Nephron (organoid): ENCODE measurements at regions not wholly inside any gene's neighbourhood (a gene's known extent, or its start where the extent isn't known, plus 50 kb on each side); places are given as distances from the start of the nearest gene placed in this dataset.

Experiments
- H3K27ac Mint-ChIP-seq, 3 experiments: 2 replicates each; pipeline ENCODE4 v1.8.0; 2020; ENCODE audit warnings: mixed read lengths in 3 of 3, mild to moderate bottlenecking in 2 of 3, moderate library complexity in 1 of 3
- H3K27me3 Mint-ChIP-seq: 2 replicates; pipeline ENCODE4 v1.8.0; 2021; ENCODE audit warnings: low read depth, mild to moderate bottlenecking, moderate library complexity, mixed read lengths
- H3K36me3 Mint-ChIP-seq: 2 replicates; pipeline ENCODE4 v1.8.0; 2020; ENCODE audit warnings: low read depth, mixed read lengths
- H3K4me1 Mint-ChIP-seq: 2 replicates; pipeline ENCODE4 v1.8.0; 2020; ENCODE audit warnings: mixed read lengths
- H3K4me3 Mint-ChIP-seq, 3 experiments: 2 replicates each; pipeline ENCODE4 v1.8.0; 2020; ENCODE audit warnings: mild to moderate bottlenecking in 3 of 3, mixed read lengths in 3 of 3, moderate library complexity in 2 of 3
- H3K9me3 Mint-ChIP-seq: 2 replicates; pipeline ENCODE4 v1.8.0; 2020; ENCODE audit warnings: mixed read lengths
- CTCF ChIP-seq, 3 experiments: fragments of 200-600 bp; sonication (generic); IDR thresholded peaks; one replicate each; pipeline ENCODE4 v1.5.0; 2021; ENCODE audit warnings: antibody characterized with exemption in 3 of 3; ENCODE audit not compliant: unreplicated experiment in 3 of 3

- Mint-ChIP-seq H3K4me3 (no peak overlapping the region), H3K36me3 (no peaks in the 10 kb centered on the region), H3K27me3 (no peaks in the 10 kb centered on the region), H3K27ac (peak overlapping the region; percentile 79 to 91 (median 88)), H3K4me1 (peaks cover 49% of the 10 kb centered on the region), H3K9me3 (no peaks in the 10 kb centered on the region)
- TF ChIP-seq CTCF (IDR thresholded peaks at IDR 0.05; ENCODE audit: unreplicated experiment in 3 of 3), result no peak
These were observed 948.2 kb downstream of the EPHA3 start for GRCh38 chr3:90055666-90056065.

GRCh38 chr3:90056281-90057032 lies 949.0 kb downstream of the EPHA3 start:
- H3K27ac Mint-ChIP-seq, result peak overlapping the region; percentile 79 to 91 (median 88)
- no peak for TF ChIP-seq CTCF (IDR thresholded peaks at IDR 0.05; ENCODE audit: unreplicated experiment in 3 of 3)
- H3K4me3 Mint-ChIP-seq, result no peak overlapping the region
- no peaks in the 10 kb centered on the region for H3K27me3 Mint-ChIP-seq
- H3K36me3 Mint-ChIP-seq, result no peaks in the 10 kb centered on the region
- peaks cover 49% of the 10 kb centered on the region for H3K4me1 Mint-ChIP-seq
- H3K9me3 Mint-ChIP-seq, result no peaks in the 10 kb centered on the region

- H3K4me3 Mint-ChIP-seq, result no peak overlapping the region
- H3K36me3 Mint-ChIP-seq, result no peaks in the 10 kb centered on the region
- TF ChIP-seq CTCF (IDR thresholded peaks at IDR 0.05; ENCODE audit: unreplicated experiment in 3 of 3), result no peak
- peak overlapping the region in 2 of 3 experiments; percentile 49 to 74 for H3K27ac Mint-ChIP-seq
- H3K4me1 Mint-ChIP-seq, result peaks cover 15% of the 10 kb centered on the region
- peaks cover 3% of the 10 kb centered on the region for H3K9me3 Mint-ChIP-seq
- no peaks in the 10 kb centered on the region for H3K27me3 Mint-ChIP-seq
These were observed 954.6 kb downstream of the EPHA3 start for GRCh38 chr3:90062016-90062415.

GRCh38 chr3:90062631-90063200 lies 955.3 kb downstream of the EPHA3 start:
- Mint-ChIP-seq H3K9me3 (peaks cover 3% of the 10 kb centered on the region), H3K4me1 (peaks cover 15% of the 10 kb centered on the region), H3K27ac (peak overlapping the region; percentile 10 to 49 (median 21)), H3K27me3 (no peaks in the 10 kb centered on the region), H3K36me3 (no peaks in the 10 kb centered on the region), H3K4me3 (no peak overlapping the region)
- no peak for TF ChIP-seq CTCF (IDR thresholded peaks at IDR 0.05; ENCODE audit: unreplicated experiment in 3 of 3)

GRCh38 chr3:90068783-90069182 lies 961.4 kb downstream of the EPHA3 start:
- H3K4me1 Mint-ChIP-seq, result no peaks in the 10 kb centered on the region
- no peak overlapping the region for H3K4me3 Mint-ChIP-seq
- no peak overlapping the region for H3K27ac Mint-ChIP-seq
- no peaks in the 10 kb centered on the region for H3K36me3 Mint-ChIP-seq
- no peak for TF ChIP-seq CTCF (IDR thresholded peaks at IDR 0.05; ENCODE audit: unreplicated experiment in 3 of 3)
- peaks cover 5% of the 10 kb centered on the region for H3K9me3 Mint-ChIP-seq
- peaks cover 4% of the 10 kb centered on the region for H3K27me3 Mint-ChIP-seq

GRCh38 chr3:90069748-90070147 lies 962.3 kb downstream of the EPHA3 start:
- H3K9me3 Mint-ChIP-seq, result peaks cover 3% of the 10 kb centered on the region
- TF ChIP-seq CTCF (IDR thresholded peaks at IDR 0.05; ENCODE audit: unreplicated experiment in 3 of 3), result no peak
- no peak overlapping the region for H3K4me3 Mint-ChIP-seq
- no peaks in the 10 kb centered on the region for H3K36me3 Mint-ChIP-seq
- peaks cover 4% of the 10 kb centered on the region for H3K27me3 Mint-ChIP-seq
- no peaks in the 10 kb centered on the region for H3K4me1 Mint-ChIP-seq
- no peak overlapping the region for H3K27ac Mint-ChIP-seq
